Suppressor macrophage (primary cell): ENCODE measurements at regions not wholly inside any gene's neighbourhood (a gene's known extent, or its start where the extent isn't known, plus 50 kb on each side); places are given as distances from the start of the nearest gene placed in this dataset.
"Not testable (repeated sequence)": the region's sequence is repeated elsewhere in the genome, so short reads cannot be mapped to it uniquely, and the experiment has no call there.

Experiments used
- DNase-seq, 4 experiments: peaks; one replicate each; pipeline ENCODE4 v3.0.0-alpha.2; 2020 to 2022

DNA sequence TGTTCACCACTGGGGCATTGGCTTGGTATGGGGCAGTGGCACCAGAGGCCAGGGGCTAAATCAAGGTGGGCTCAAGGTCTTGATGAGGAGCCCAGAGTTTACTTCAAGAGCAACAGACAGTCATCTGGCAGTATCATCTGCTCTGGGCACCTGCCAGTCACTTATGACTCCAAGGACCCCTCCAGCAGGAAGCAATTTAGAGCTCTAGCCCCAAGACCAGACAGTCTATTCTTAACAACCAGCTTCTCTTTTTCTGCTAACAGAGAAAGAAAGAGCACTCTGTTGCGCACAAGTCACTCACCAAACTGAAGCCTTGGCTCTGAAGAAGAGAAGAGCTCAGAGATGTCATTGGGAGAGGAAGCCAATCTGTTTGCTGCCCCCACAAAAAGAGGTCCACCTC lies 309.2 kb downstream of the HS3ST1 start:
- no peak for DNase-seq

- DNase-seq = no peak
Measured at GRCh38 chr4:11118513-11118912, 310.2 kb downstream of the HS3ST1 start.

GRCh38 chr4:11116940-11117339 lies 311.8 kb downstream of the HS3ST1 start:
- no peak for DNase-seq

DNA sequence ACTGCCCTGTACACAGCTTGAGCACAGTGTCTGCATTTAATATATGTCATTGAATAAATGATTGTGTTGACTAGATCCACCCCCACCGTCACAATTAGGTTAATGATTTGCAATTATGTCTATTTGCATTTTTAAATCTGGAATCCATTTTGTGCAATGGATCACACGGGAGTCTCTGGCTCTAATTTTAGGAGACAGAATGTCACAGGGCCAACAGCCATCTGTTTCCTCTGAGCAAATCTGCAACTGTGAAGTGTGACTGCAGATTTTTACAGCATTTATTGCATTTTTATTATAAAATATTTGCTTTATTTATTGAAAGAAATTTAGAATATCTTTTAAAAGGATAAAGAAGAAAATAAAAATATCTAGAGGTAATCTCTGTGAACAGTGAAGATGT lies 316.8 kb downstream of the HS3ST1 start:
- no peak for DNase-seq

DNA sequence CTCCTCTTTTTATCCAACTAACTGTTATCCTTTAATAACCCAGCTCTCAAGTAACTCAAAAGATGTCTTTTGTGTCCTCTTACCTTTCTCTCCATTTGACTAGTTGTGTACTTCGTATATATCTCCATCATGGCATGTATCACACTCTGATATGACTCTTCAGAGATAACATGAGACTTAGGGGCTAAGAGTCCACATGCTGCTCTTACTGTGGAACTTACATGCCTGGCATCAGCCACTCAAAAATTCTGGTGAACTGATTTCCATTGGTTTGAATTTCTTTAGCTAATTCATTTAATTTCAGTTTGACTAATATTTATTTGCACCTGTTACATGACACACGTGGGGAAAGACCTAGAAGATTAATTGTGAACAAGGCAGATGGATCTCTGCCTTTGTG lies 317.3 kb downstream of the HS3ST1 start:
- DNase-seq = no peak

- DNase-seq = peak; percentile 13 to 74 (median 36)
Measured at GRCh38 chr4:11106759-11107158, 321.9 kb downstream of the HS3ST1 start.

- DNase-seq = peak in 1 of 4 experiments; percentile 2
Measured at GRCh38 chr4:11106190-11106589, 322.5 kb downstream of the HS3ST1 start.

- DNase-seq = peak in 1 of 4 experiments; percentile 9
Measured at GRCh38 chr4:11105715-11106114, 323.0 kb downstream of the HS3ST1 start.

DNA sequence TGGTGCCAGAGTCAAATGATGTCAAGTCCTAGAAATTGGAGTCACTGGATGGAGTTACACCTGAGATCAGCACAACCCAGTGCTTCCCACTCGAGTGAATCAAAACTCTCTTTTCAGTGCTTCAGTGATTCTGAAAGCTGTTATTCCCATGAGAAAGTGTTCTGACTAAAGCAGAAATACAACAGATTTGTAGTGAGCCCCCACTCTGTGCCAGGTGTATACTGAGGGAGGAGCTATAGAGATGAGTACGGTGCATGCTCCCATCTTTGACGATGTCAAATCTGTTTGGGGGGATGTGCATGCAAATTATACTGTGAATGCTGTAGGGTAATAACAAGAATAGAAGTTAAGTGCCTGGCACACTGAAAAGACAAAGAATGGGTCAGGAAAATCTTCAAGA lies 330.2 kb downstream of the HS3ST1 start:
- no peak for DNase-seq

GRCh38 chr4:11097725-11098124 lies 331.0 kb downstream of the HS3ST1 start:
- DNase-seq = no peak

DNA sequence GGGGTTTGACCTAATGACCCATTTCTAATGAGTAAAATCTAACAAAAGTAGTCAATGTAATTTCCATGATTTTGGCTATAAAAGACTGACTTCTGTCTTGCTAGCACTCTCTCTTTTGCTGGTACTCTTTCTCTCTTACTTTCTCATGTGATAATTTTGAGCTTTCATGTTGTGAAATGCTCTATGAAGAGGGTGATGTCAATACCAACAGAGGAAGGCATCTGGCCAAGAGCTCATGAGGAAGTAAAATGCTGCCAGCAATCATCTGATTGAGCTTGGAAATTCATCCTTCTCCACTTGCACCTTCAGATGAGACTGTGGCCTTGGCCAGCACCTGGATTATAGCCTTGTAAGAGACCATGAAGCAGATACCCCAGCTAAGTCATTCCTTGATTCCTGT lies 347.7 kb downstream of the HS3ST1 start:
- peak; percentile 51 to 82 (median 70) for DNase-seq

GRCh38 chr4:11079171-11079570 lies 349.5 kb downstream of the HS3ST1 start:
- no peak for DNase-seq

DNA sequence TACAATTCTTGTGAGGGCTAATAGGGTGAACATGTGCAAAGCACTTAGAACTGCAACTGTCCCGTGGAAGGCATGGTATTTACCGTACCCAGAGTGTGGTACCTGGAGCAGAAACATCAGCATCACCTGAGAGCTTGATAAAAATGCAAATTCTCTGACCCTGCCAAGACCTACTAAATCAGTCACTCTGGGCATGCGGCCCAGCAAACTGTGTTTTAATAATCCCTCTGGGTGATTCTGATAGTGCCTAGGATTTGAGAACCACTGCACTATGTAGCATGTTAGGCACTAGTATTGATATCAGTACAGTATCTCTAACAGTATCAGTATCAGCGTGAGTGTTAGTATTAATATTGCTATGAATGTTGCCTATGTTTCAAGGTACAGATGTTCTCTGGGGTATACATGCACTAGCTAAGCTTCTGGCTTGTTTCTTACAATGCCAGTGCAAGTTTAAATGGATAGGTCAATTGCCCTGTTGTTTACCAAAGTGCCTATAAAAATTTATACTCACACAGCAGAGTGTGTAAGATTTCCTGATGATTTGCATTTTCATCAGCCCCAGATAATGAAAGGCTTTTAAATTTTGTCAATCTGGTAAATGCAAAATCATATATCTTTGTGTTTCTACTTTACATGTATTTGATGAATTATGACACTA lies 354.0 kb downstream of the HS3ST1 start:
- no peak for DNase-seq

- peak; percentile 26 to 67 (median 51) for DNase-seq
Measured at GRCh38 chr4:11073621-11074051, 355.1 kb downstream of the HS3ST1 start.

- DNase-seq = no peak
Measured at GRCh38 chr4:11072999-11073398, 355.7 kb downstream of the HS3ST1 start.

DNA sequence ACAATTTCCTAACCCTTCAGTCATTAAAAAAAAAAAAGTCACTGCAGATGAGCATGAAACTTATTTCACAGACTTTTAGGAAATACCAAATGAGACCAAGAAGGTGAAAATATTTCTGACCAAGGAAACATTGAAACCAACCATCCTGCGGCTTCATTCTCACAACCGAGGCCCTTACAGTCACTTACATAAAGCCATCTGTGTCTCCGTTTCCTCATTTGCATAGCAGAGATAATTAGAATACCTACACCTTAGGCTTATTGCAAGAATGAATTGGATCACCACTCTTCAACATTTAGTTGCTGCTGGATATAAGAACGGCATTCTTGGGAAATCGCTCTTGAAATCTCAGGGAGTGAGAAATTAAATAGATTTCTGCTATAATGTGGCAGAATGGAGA lies 356.2 kb downstream of the HS3ST1 start:
- DNase-seq = no peak

GRCh38 chr4:11070813-11071212 lies 357.9 kb downstream of the HS3ST1 start:
- DNase-seq = no peak

- no peak for DNase-seq
Measured at GRCh38 chr4:11069581-11070211, 359.0 kb downstream of the HS3ST1 start.

- no peak for DNase-seq
Measured at GRCh38 chr4:11069083-11069482, 359.6 kb downstream of the HS3ST1 start.

GRCh38 chr4:11066584-11066983 lies 362.1 kb downstream of the HS3ST1 start:
- not testable (repeated sequence) for DNase-seq

GRCh38 chr4:11060637-11061036 lies 368.1 kb downstream of the HS3ST1 start:
- DNase-seq = not testable (repeated sequence)

DNA sequence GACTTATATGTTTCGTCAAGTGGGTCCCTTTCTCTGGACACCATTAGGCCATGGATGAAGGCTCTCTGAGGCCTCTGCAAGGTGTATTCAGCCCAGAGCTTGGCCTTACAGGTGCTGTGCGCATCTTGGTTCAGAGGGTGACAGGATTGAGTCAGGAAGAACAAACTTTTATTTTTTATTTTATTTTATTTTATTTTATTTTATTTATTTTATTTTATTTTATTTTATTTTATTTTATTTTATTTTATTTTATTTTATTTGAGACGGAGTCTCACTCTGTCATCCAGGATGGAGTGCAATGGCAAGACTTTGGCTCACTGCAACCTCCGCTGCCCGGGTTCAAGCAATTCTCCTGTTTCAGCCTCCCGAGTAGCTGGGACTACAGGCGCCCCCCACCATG lies 370.4 kb upstream of the CLNK start:
- not testable (repeated sequence) for DNase-seq

DNA sequence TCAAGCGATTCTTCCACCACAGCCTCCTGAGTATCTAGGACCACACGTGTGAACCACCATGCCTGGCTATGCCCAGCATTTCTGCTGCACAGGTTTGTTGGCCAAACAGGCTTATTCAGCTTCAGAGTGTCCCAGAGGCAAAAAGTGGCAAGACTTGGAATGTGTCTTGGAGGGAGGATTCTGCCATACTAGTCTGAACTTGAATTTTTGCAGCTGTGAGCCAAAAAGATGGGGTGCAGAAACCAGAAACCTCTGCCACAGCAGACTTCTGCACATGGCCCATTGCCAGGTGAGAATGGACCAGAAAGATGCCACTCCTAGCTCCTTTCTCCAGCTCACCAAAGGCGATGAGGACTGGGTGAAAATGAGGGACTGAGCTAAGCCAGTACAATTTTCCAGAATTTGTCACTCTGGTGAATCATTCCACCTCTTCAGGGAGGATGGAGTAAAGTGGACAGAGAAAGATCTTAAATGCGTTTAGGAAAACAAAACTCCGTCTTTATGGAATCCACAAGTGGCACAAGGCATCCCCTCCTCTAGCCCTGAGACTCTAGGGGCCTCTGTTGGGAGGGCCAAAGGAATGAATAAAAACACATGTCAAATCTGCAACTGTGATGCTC lies 369.1 kb upstream of the CLNK start:
- no peak for DNase-seq

DNA sequence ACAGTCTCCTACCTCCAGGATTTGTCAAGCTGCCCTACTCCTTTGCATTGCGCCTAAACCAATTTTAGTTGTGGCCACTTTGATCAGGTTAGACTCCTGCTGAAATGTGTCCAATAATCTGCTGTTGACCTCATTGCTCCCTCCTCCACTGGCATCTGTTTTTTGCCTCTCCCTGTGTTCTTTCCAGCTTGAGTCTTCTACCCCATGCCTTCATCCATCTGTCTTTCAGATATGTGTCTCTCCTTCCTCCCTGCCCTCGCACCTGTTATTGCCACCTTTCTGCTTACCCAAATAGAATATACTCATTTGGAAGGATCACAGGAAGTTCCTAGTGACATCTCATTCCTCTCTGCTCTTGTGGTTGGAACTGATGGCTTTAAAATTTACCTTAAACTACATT lies 366.6 kb upstream of the CLNK start:
- DNase-seq = no peak
